ENCODE measurements at regions not wholly inside any gene's neighbourhood (a gene's known extent, or its start where the extent isn't known, plus 50 kb on each side); places are given as distances from the start of the nearest gene placed in this dataset.

DNA sequence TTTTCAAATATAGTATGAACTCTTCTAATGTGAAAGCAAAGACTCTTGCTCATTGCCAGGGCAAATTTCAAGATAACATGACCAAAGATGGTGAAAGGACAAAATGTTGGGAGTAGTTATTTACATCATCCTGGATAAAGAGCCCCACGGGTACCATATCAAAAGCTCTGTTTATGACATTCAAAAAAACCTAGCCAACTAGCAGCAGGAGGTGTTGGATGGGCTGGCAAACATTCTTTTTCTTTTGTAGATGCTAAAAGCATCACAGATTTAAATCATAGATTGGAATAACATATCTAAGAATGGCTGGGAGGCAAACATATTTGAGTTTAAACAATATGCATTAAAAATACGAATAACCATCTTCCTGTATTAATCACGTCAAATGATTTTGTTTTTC is 153.5 kb downstream of the ICOS start:
- TF ChIP-seq, protein P1, sequence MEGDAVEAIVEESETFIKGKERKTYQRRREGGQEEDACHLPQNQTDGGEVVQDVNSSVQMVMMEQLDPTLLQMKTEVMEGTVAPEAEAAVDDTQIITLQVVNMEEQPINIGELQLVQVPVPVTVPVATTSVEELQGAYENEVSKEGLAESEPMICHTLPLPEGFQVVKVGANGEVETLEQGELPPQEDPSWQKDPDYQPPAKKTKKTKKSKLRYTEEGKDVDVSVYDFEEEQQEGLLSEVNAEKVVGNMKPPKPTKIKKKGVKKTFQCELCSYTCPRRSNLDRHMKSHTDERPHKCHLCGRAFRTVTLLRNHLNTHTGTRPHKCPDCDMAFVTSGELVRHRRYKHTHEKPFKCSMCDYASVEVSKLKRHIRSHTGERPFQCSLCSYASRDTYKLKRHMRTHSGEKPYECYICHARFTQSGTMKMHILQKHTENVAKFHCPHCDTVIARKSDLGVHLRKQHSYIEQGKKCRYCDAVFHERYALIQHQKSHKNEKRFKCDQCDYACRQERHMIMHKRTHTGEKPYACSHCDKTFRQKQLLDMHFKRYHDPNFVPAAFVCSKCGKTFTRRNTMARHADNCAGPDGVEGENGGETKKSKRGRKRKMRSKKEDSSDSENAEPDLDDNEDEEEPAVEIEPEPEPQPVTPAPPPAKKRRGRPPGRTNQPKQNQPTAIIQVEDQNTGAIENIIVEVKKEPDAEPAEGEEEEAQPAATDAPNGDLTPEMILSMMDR (IDR thresholded peaks at IDR 0.05) = no peak
- no peak for TF ChIP-seq EZH2 (IDR thresholded peaks at IDR 0.05; ENCODE audit: borderline replicate concordance, insufficient read depth, low read depth, low read length, poor library complexity, severe bottlenecking)
